ENCODE measurements at regions not wholly inside any gene's neighbourhood (a gene's known extent, or its start where the extent isn't known, plus 50 kb on each side); places are given as distances from the start of the nearest gene placed in this dataset.

DNA sequence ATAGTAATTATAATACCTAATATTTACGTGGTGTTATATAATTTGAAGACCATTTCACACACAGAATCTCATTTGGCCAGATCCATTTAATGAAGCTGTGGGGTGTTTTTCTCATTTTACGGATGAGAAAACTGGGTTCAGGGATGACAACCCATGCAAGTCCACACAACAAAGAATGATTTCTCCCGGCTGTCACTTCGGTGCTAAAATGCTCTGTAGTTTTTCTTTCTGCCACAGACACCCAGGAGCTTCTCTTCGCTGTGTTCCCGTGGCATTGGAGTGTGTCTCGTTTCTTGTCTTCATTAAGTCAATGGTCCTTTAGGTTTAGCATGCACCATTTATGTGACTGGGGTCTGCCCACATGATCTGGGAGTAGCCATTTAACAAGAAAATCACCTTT, 308.5 kb downstream of the ENC1 start:
- CTCF ChIA-PET: no interaction called here
- Mint-ChIP-seq H3K9me3 (no peaks in the 10 kb centered on the region), H3K4me1 (no peaks in the 10 kb centered on the region), H3K27me3 (peaks cover 3% of the 10 kb centered on the region), H3K4me3 (no peak overlapping the region), H3K36me3 (ENCODE audit: low read depth) (no peaks in the 10 kb centered on the region), H3K27ac (no peak overlapping the region)
- DNase-seq (no peak), ATAC-seq (ENCODE audit: low read depth) (no peak)
- intact Hi-C loops (cut with micrococcal nuclease): no loop called here
- POLR2A ChIA-PET: no interaction called here
- TF ChIP-seq, protein P1, sequence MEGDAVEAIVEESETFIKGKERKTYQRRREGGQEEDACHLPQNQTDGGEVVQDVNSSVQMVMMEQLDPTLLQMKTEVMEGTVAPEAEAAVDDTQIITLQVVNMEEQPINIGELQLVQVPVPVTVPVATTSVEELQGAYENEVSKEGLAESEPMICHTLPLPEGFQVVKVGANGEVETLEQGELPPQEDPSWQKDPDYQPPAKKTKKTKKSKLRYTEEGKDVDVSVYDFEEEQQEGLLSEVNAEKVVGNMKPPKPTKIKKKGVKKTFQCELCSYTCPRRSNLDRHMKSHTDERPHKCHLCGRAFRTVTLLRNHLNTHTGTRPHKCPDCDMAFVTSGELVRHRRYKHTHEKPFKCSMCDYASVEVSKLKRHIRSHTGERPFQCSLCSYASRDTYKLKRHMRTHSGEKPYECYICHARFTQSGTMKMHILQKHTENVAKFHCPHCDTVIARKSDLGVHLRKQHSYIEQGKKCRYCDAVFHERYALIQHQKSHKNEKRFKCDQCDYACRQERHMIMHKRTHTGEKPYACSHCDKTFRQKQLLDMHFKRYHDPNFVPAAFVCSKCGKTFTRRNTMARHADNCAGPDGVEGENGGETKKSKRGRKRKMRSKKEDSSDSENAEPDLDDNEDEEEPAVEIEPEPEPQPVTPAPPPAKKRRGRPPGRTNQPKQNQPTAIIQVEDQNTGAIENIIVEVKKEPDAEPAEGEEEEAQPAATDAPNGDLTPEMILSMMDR (IDR thresholded peaks at IDR 0.05): no peak

DNA sequence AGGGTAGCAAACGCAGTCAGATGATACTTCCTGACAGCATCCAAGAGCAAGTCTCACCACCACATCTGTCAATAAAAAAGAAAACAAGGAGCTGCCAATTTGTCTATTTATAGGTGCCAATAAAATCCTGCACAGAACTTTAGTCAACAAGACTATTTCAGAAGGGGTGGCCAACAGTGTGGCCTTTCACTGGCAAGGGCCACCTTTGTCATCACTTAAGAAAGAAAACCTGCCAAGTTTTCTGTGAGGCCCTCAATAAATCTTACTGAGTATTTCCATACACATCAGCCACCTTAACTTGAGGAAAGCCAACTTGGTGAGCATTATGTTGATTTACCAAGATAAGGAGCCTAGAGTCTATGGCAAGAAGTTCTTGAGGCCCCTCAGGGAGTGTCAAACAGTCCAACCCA, 312.3 kb downstream of the ENC1 start:
- Mint-ChIP-seq H3K9me3 (no peaks in the 10 kb centered on the region), H3K4me1 (no peaks in the 10 kb centered on the region), H3K36me3 (ENCODE audit: low read depth) (no peaks in the 10 kb centered on the region), H3K27ac (no peak overlapping the region), H3K27me3 (peaks cover 3% of the 10 kb centered on the region), H3K4me3 (no peak overlapping the region)
- TF ChIP-seq, protein P1 (IDR thresholded peaks at IDR 0.05): no peak
- DNase-seq (no peak), ATAC-seq (ENCODE audit: low read depth) (no peak)
- CTCF ChIA-PET: no interaction called here
- intact Hi-C loops (cut with micrococcal nuclease): no loop called here
- POLR2A ChIA-PET: no interaction called here

DNA sequence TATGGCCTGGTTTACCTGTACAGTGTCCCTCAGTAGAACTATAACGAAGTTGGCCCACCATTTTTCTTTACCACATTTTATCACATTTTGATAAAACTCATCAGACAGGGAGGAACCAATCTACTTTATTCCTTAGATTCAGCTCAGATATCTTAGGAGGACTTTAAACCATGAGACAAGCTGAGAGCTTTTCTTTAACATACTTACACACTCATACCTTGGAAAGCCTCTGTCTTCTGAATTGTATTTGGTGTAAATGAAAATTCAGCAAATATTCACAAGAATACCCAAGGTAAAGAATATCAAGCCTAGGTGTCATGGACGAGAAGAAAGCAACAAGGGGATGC, 313.2 kb downstream of the ENC1 start:
- Mint-ChIP-seq H3K36me3 (ENCODE audit: low read depth) (no peaks in the 10 kb centered on the region), H3K27ac (no peak overlapping the region), H3K9me3 (no peaks in the 10 kb centered on the region), H3K4me1 (no peaks in the 10 kb centered on the region), H3K27me3 (peaks cover 3% of the 10 kb centered on the region), H3K4me3 (no peak overlapping the region)
- intact Hi-C loops (cut with micrococcal nuclease): no loop called here
- TF ChIP-seq, protein P1 (IDR thresholded peaks at IDR 0.05): no peak
- no peak for ATAC-seq (ENCODE audit: low read depth)
- POLR2A ChIA-PET: no interaction called here
- CTCF ChIA-PET: interaction anchor here (0.9 kb wide), 1 partner anchor 633 kb away, joined by 3 read pairs; no protein-coding TSS in a partner anchor
- no peak for DNase-seq

DNA sequence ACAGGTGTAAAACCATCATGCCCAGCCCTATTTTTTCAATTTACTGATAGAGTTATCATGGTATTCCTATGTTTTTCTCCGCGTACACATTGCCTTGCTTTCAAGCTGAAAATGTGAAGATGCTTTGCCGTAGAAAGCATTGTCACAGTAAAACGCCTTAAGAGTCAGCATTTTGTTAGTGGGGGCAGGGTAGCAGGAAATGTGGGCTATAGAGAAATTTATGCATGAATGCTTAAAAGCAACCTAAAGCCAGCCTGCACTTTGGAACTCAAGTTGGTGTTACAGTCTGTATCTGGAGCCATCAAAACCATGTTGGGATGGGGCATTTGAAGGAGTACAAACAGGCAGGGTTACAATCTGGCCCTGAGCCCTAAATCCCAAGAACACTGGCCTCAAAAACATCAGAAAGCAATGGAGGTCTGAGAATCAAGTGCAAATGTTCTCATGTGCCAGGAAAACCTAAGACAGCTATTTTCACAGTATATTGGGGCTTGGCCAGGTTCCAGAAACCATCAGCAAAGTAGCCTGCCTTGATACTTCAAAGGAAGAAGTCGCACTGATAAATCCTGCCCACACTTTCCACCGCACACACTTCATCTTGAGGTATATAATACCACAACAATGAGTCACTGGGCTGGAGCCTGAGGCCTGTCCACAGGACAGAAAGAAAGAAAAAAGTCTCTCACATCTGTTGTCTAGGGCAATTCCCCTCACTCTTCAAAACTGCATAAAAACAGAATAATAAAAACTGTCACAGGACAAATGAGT, 313.8 kb downstream of the ENC1 start:
- ChIA-PET POLR2A (no interaction called here), CTCF (interaction anchor here (0.9 kb wide), 1 partner anchor 634 kb away, joined by 3 read pairs; no protein-coding TSS in a partner anchor)
- H3K4me3 Mint-ChIP-seq: no peak overlapping the region
- no peak for ATAC-seq (ENCODE audit: low read depth)
- no peaks in the 10 kb centered on the region for H3K36me3 Mint-ChIP-seq (ENCODE audit: low read depth)
- no peaks in the 10 kb centered on the region for H3K9me3 Mint-ChIP-seq
- no peak overlapping the region for H3K27ac Mint-ChIP-seq
- TF ChIP-seq, protein P1 (IDR thresholded peaks at IDR 0.05): no peak
- no peak for DNase-seq
- H3K27me3 Mint-ChIP-seq: peaks cover 3% of the 10 kb centered on the region
- intact Hi-C loops (cut with micrococcal nuclease): no loop called here
- H3K4me1 Mint-ChIP-seq: no peaks in the 10 kb centered on the region

DNA sequence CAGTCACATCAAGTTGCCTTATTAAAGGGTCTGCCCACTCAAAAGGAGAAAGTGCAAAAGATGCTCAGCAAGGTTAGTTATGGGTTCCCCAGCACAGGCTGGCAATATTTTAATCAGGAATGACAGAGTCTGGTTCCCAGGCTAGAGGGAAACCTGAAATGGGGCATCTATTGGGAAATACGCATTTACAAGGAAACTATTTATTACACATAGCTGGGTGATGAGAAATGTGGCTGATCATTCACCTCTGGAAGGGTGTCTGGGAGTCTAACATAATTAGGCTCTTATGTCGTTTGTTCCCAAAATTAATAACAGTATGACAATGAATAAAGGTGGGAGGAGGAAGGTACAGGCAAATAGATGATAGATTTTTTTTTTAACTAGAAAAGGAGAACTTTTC, 314.7 kb downstream of the ENC1 start:
- CTCF ChIA-PET: no interaction called here
- intact Hi-C loops (cut with micrococcal nuclease): no loop called here
- Mint-ChIP-seq H3K36me3 (ENCODE audit: low read depth) (no peaks in the 10 kb centered on the region), H3K4me3 (no peak overlapping the region), H3K27me3 (peaks cover 3% of the 10 kb centered on the region), H3K9me3 (no peaks in the 10 kb centered on the region), H3K27ac (no peak overlapping the region), H3K4me1 (no peaks in the 10 kb centered on the region)
- ATAC-seq (ENCODE audit: low read depth) (no peak), DNase-seq (no peak)
- POLR2A ChIA-PET: no interaction called here
- TF ChIP-seq, protein P1 (IDR thresholded peaks at IDR 0.05): no peak

Measured in activated B cell treated with CpG ODN at 0.5 μM for 24 hours (primary cell).